ENCODE measurements at regions not wholly inside any gene's neighbourhood (a gene's known extent, or its start where the extent isn't known, plus 50 kb on each side); places are given as distances from the start of the nearest gene placed in this dataset.

GRCh38 chr2:123419976-123420375 lies 605.1 kb upstream of the CNTNAP5 start:
- no peak for FAIRE-seq
- Histone ChIP-seq H3K4me2 (no peak overlapping the region), H3K27ac (no peak overlapping the region), H3K9me3 (no peaks in the 10 kb centered on the region), H3K4me3 (no peak overlapping the region), H3K4me1 (no peaks in the 10 kb centered on the region)
- CTCF ChIA-PET: no interaction called here
- POLR2A ChIA-PET: no interaction called here
- DNase-seq (ENCODE audit: low read depth in 1 of 2, low spot score in 1 of 2): no peak
- TF ChIP-seq ELK1 (IDR thresholded peaks at IDR 0.05; ENCODE audit: low read depth, low read length): no peak
- ATAC-seq: no peak

GRCh38 chr2:123434546-123435395 lies 590.3 kb upstream of the CNTNAP5 start:
- Histone ChIP-seq H3K4me3 (no peak overlapping the region), H3K4me1 (no peaks in the 10 kb centered on the region), H3K4me2 (no peak overlapping the region), H3K9me3 (0 out of 3 replicates have a peak, but pooled peaks cover 2% of the 10 kb centered on the region), H3K27ac (no peak overlapping the region)
- TF ChIP-seq TP53 (CRISPR knock-in tag; IDR thresholded peaks at IDR 0.05) (no peak), POLR2AphosphoS2 (conservative IDR thresholded peaks at IDR 0.05; ENCODE audit: low read length) (no peak), RCOR1 (IDR thresholded peaks at IDR 0.05; ENCODE audit: low read depth, low read length) (no peak), RAD21 (conservative IDR thresholded peaks at IDR 0.05 in 1 of 2, IDR thresholded peaks at IDR 0.05 in 1 of 2) (no peak), PHF8 (IDR thresholded peaks at IDR 0.05; ENCODE audit: borderline replicate concordance, low read depth) (no peak), EHMT2 (IDR thresholded peaks at IDR 0.05; ENCODE audit: low read depth) (no peak), REST (IDR thresholded peaks at IDR 0.05) (no peak), HMGXB4 (CRISPR knock-in tag; IDR thresholded peaks at IDR 0.05; ENCODE audit: borderline replicate concordance) (no peak), CHD2 (IDR thresholded peaks at IDR 0.05; ENCODE audit: low read length, partially characterized antibody) (no peak), HOXB13 (CRISPR knock-in tag; IDR thresholded peaks at IDR 0.05; ENCODE audit: low read depth) (no peak), GATA3 (IDR thresholded peaks at IDR 0.05; ENCODE audit: borderline replicate concordance) (no peak), EP300 (IDR thresholded peaks at IDR 0.05) (no peak), HOXA7 (CRISPR knock-in tag; IDR thresholded peaks at IDR 0.05) (no peak), NFE2L2 (conservative IDR thresholded peaks at IDR 0.05; ENCODE audit: low read length) (no peak), CBX8 (IDR thresholded peaks at IDR 0.05) (no peak), SMC3 (IDR thresholded peaks at IDR 0.05) (no peak), BHLHE40 (IDR thresholded peaks at IDR 0.05; ENCODE audit: low read depth, low read length) (no peak)
- TF ChIP-seq, protein P1, sequence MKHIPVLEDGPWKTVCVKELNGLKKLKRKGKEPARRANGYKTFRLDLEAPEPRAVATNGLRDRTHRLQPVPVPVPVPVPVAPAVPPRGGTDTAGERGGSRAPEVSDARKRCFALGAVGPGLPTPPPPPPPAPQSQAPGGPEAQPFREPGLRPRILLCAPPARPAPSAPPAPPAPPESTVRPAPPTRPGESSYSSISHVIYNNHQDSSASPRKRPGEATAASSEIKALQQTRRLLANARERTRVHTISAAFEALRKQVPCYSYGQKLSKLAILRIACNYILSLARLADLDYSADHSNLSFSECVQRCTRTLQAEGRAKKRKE (CRISPR knock-in tag; IDR thresholded peaks at IDR 0.05; ENCODE audit: low read depth): no peak
- TF ChIP-seq, protein P2, sequence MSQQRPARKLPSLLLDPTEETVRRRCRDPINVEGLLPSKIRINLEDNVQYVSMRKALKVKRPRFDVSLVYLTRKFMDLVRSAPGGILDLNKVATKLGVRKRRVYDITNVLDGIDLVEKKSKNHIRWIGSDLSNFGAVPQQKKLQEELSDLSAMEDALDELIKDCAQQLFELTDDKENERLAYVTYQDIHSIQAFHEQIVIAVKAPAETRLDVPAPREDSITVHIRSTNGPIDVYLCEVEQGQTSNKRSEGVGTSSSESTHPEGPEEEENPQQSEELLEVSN (IDR thresholded peaks at IDR 0.05; ENCODE audit: borderline replicate concordance, low read depth): no peak
- no peak for ATAC-seq
- DNase-seq (ENCODE audit: low read depth in 1 of 2, low spot score in 1 of 2): no peak
- ChIA-PET POLR2A (no interaction called here), CTCF (no interaction called here)
- no peak for FAIRE-seq
- WGBS (ENCODE audit: missing lambda C conversion rate): 30% methylated on average over 6 of the region's 6 CpGs
